Upper lobe of left lung (tissue), 4 donors: ENCODE measurements at regions not wholly inside any gene's neighbourhood (a gene's known extent, or its start where the extent isn't known, plus 50 kb on each side); places are given as distances from the start of the nearest gene placed in this dataset.

Experiments
- EP300 ChIP-seq, 4 donors: sonication (generic); formaldehyde crosslinking; IDR thresholded peaks; one replicate each; pipeline ENCODE4 v1.5.1; 2017; ENCODE audit warnings: antibody characterized with exemption in 4 of 4, control low read depth in 2 of 4
- POLR2A ChIP-seq, 4 donors: fragments of 450-650 bp; IDR thresholded peaks; one replicate each; pipeline ENCODE4 v1.5.1; 2016 to 2017; ENCODE audit warnings: antibody characterized with exemption in 4 of 4, mild to moderate bottlenecking in 2 of 4
- TF ChIP-seq, protein P1 (sequence below), 6 experiments: fragments of 450-650 bp in 4 of 6; fragments of 200-600 bp in 2 of 6; sonication (generic) in 2 of 6; IDR thresholded peaks; one replicate each; pipeline ENCODE4 v1.5.1; 2016 to 2019; ENCODE audit warnings: antibody characterized with exemption in 6 of 6

DNA sequence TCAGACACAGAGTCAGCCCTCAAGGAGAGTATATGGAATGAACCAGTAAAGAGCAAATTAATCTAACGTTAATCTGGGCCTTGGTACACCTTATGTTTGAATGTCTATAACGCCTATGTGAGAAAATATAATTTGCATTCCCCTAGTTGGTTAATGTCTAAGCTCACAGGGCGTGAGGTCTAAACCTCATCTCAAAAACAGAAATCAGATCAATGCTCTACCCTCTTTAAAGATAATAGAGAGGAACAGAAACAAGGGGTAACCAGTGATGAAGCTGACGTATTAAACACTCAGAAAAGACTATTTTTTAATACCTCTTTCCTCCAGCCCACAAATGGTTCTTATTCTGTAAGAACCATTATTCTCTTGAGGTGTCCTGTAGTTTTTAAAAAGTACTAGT lies 369.2 kb upstream of the NOCT start:
- TF ChIP-seq, protein P1, sequence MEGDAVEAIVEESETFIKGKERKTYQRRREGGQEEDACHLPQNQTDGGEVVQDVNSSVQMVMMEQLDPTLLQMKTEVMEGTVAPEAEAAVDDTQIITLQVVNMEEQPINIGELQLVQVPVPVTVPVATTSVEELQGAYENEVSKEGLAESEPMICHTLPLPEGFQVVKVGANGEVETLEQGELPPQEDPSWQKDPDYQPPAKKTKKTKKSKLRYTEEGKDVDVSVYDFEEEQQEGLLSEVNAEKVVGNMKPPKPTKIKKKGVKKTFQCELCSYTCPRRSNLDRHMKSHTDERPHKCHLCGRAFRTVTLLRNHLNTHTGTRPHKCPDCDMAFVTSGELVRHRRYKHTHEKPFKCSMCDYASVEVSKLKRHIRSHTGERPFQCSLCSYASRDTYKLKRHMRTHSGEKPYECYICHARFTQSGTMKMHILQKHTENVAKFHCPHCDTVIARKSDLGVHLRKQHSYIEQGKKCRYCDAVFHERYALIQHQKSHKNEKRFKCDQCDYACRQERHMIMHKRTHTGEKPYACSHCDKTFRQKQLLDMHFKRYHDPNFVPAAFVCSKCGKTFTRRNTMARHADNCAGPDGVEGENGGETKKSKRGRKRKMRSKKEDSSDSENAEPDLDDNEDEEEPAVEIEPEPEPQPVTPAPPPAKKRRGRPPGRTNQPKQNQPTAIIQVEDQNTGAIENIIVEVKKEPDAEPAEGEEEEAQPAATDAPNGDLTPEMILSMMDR (IDR thresholded peaks at IDR 0.05), result no peak
- TF ChIP-seq EP300 (IDR thresholded peaks at IDR 0.05) (no peak), POLR2A (IDR thresholded peaks at IDR 0.05) (no peak)
